HT1080 (cell line): ENCODE measurements at regions not wholly inside any gene's neighbourhood (a gene's known extent, or its start where the extent isn't known, plus 50 kb on each side); places are given as distances from the start of the nearest gene placed in this dataset.
"Not testable (repeated sequence)": the region's sequence is repeated elsewhere in the genome, so short reads cannot be mapped to it uniquely, and the experiment has no call there.

ENCODE experiments used
- DNase-seq: peaks from one replicate; pipeline ENCODE4 v3.0.0-alpha.2; 2015; ENCODE audit warnings: low read depth

DNA sequence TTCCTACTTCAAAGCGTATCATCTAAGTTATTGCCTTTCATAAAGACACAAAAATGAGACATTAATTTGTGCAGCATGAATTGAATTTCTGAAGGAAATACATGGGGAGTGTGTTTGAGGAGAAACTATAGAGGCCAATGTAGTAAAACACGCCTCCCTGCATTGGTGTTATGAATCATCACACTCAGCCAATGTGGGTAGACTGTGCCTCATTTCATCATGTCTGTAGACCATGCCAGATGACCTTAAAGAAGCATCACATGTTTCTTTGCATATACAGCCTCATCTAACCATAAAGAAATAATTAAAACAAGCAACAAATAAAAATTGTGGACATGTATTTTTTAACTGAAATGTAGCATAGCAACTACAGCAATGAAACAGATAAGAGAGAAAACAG, 486.0 kb upstream of the ADAMTS9 start:
- peak; percentile 8 for DNase-seq

DNA sequence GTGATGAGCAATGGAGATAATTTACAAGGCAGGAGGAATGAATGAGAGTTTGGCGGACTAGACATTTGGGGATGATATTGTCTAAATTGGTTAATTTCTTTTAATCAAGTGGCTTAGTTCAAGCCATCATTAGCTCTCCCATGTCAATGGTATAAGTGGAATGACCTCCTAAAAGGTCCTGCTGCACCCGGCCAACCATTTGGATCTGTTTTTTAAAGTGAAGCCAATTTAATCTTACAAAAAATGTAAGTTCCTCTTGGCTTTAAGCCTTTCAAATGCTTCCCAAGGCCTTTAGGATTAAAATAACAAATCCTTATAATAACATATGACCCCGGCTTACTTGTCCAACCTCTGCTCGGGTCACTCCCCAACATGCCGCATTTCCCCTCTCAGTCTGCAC, 484.4 kb upstream of the ADAMTS9 start:
- no peak for DNase-seq

DNA sequence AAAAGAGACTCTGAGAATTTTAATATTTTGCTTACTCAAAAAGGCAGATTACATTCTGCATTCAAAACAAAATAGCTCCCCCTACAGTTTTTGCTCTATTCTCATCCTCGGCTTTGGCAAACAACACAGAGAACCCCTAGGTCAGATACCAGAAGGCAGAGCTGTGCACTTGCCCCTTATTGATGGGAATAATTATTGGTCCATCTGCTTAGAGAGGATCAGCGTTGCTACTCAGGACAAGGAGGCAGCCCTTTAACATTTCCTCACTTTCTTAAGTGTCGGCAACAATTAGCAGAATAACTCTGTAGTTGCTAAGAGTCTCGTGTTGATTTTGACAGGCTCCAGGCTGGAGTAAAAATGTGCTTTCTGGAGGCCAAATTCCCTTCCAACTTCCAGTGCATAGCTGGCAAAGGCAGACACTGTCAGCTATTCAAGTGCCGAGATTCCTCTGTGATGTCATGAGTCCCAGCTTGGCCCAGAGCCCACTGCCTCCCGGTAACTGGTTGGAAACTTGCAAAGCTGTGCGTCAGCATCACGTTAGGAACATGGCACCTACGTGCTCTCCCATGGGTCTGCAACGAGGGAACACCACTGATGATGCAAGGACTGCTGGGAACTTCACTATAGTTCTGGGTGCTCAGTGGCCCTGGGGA, 482.7 kb upstream of the ADAMTS9 start:
- peak; percentile 32 for DNase-seq

DNA sequence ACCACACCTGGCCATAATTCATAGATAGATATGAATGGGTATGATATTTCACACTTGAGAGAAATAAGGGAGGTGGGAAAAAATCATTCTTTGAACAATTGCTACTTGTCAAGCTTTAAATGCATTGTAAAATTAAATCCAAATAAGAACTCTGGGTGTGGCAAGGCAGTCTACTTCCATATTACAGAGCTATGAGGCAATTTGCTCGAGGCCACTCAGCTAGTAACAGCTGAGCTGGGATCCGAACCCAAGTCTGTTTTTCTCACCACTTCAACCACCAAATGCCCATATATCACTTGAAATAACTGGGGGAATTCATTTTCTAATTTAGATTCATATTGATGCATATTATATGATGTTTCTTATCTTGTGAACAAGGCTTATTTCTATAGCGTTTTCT, 482.2 kb upstream of the ADAMTS9 start:
- DNase-seq, result no peak

DNA sequence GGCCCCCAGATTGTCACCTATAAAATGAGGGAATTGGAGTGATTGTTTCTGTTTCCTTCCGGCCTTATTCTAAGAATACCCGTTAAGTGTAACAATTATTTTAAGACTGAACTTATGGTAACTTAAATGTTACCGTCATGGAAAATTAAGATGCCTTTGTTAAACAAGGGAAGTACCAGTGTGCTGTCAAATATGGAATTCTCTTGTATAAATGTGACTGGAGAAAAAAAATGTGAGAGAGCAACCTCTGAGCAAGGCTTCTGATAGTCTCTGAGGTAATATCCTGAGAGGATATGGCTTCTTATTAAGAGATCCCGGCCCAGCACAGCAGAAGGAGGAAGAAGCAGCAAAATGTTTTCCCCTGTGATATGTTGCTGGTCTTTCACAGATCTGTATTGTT, 480.7 kb upstream of the ADAMTS9 start:
- DNase-seq, result no peak

DNA sequence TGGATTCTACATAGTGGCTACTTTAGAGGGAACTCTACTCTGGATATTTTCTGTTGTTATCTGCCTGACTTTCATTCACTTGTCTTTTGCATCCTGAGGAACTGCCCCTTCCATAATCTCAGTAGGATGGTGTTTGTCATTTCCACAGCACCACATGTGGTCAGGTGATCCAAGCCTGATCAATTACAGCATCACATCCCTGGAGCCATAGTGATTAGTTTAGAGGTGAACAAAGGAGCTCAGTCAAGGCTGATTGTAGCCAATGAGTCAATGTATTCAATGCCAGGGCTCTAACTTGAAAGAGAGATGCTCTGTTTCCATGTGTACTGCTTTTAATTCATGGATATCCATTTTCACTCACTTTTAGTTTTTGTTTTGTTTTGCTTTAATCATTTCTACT, 478.7 kb upstream of the ADAMTS9 start:
- no peak for DNase-seq

DNA sequence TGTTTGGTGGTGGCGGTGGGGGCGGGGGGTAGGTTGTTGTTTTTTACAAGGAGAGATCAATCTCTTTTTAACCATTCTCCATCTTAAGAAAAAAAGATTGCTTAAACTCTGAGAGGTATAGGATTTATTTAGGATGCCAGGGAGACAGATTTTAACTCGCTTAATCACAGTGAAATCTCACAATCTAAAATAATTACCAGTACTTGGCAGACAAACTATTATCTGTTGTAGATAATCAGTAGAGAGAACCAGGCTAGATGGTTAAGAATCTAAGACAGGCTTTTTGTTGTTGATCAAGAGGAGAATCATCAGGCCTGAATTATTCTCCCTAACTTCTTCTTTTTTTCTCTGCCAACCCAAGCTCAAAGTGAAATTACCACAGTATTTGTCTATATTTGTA, 470.2 kb upstream of the ADAMTS9 start:
- DNase-seq, result no peak

DNA sequence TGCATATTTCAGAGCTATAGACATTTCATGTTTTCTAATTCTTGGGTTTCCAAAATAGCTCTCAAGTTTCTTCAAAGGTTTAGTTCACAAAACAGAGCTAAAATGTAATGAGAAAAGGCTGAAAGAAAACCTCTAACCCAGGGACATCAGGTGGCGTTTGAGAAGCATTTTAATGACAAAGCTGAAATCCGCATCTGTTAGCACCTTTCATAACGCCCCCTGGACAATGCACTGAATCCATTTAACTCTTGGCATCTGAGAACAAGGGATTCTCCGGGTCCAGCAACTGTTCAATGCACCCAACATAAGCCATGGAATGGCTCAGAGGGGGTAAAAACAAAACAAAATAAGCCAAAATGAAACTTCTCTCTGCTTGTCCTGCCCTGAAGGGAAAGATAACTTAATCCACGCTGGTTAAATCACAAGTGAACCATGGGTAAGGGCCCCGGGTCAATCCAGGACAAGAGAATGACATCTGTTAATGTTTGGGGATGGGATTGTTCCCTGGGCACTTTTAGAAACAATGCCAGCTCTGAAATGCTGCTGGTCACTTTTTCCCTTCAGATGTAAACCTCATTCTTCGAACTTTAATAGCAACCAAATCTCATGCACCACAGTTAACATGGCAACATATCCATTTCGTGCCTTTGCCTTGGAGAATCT, 466.2 kb upstream of the ADAMTS9 start:
- no peak for DNase-seq

DNA sequence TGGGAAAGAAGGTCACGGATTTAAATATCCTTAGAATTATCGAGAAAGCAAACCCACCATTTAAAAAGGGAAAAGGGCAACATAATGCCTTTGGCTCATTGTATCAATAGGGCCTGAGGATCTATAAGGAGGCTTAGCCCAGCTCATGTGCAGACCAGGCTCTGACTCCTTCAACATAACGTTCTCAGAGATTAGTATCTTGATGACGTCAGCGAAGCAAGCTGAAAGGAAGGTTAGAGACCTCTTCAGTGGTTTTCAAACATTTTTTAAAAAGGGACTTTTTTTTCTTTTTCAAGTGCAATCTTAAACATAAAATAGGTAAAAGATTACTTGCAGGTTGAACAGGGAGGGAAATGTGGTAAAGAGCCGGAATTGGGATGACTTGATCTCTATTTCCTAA, 463.9 kb upstream of the ADAMTS9 start:
- DNase-seq, result no peak

DNA sequence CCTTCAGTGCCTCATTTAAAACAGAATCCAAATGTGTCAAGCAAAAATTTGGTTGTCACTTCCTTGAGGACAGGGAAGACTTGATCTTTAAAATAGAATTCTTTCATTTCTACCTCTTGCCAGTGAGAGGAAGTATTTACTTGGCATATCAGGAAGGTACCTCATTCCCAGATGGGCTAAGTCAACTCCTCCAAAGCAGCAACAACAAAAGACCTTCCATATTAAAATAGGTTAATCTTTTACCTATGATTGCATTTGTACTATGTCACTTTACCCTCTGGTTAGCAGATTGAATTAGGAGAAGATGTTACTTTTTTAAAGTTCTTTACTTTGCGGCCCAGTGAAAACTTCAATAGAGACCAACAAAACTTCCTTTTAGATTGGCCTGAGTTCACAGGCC, 462.1 kb upstream of the ADAMTS9 start:
- DNase-seq, result no peak

DNA sequence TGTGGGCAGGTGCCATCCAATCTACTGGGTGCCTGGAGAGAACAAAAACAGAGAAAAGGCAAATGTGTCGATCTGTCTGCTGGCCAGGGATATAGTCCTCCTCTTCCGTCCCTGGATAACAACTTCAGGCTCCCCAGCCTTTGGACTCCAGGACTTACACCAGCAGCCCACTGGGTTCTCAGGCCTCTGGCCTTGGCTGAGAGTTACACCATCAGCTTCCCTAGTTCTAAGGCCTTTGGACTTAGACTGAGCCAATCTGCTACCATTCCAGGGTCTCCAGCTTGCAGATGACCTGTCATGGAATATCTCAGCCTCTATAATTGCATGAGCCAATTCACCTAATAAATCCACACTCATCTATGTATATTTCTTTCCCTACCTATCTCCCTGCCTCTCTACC, 460.9 kb upstream of the ADAMTS9 start:
- no peak for DNase-seq

DNA sequence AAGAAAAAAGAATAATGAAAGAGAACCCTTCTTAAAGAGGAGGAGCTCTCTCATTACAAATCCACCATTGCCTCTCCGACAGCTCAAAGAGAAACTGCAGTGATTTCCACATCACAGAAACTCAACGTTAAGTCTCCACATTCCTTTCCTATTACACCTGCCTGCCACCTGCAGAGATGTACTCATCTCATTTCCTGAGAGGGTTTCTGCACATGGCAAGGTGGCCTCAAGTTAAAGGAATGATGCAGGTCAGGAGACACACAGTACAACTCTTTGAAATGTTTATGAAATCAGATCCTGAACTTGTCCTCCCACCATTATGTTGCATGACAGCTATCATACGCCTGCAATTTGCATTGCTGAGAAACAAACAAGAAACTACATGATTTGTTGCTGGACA, 458.4 kb upstream of the ADAMTS9 start:
- DNase-seq, result peak; percentile 77

DNA sequence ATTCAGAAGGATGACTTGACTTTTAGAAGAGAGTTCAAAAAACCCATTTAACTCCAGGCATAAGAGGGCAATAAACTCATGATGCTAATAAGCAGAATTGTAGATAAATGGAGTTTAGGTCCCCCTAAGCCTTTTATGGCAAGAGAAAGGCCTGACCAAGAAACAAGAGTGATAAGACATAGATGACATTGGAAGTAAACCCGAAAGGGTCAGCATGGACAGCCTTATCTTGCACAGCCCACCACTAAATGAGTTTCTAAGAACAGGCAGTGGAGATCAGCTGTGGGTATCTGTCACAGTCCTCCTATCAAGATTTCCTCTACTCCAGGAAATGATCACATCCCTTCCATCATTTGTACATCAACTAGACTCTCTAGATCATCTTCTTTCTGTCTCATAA, 457.9 kb upstream of the ADAMTS9 start:
- DNase-seq, result no peak

DNA sequence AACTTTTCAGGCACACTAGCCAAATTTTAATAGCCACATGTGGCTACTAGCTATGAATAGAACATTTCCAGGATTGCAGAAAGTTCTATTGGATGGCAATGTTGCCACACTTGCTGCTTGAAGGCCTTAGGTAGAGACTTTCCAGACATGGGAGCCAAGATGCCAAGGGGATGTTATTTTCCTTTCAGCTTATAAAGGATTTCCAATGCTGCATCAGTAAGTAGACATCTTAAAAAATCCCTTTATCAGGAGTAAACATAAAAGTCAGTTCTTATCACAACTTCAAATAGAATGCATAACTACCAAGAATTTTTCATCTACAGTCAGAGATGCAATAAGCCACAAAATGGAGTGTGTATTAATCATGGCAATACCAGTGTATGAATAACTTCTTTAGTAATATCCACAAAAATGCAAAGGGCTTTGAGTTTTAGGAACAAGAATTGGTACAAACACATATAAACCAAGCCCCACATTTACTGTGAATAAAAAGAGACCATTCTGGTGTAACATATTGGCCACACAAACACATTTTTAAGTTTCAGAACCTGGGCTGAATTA, 457.1 kb upstream of the ADAMTS9 start:
- DNase-seq, result no peak

DNA sequence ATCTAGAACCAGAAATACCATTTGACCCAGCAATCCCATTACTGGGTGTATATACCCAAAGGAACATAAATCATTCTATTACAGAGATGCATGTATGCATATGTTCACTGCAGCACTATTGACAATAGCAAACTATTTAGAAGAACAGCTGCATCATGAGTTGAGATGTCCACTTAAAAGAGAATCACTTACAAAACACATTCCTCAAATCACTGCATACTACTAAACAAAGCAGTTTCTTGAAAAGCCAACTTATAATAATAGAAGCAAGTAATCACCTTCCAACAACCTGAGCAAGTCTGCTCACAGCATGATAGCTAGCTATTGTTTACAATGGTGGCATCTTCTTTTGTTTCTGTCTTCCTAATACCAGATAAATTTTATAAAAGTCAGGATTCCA, 454.7 kb upstream of the ADAMTS9 start:
- DNase-seq, result no peak

DNA sequence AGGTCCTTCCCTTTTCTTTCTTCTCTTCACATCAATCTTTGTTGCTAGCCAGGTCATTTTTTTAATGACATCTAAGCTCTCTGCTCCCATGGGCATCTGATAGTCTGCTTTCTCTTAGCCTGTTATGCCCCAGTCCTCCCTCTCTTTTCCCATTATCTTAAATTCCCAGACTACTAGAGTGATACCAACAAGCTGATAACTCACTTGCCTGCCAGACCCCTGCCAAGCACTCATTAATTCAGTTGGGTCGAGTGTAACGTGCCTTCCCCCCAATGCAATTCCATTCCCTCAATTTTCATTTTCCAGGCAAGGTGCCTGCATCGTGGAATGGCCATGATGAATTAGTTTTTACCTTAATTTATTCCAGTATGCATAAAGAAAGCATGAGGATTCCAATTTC, 450.8 kb upstream of the ADAMTS9 start:
- no peak for DNase-seq

DNA sequence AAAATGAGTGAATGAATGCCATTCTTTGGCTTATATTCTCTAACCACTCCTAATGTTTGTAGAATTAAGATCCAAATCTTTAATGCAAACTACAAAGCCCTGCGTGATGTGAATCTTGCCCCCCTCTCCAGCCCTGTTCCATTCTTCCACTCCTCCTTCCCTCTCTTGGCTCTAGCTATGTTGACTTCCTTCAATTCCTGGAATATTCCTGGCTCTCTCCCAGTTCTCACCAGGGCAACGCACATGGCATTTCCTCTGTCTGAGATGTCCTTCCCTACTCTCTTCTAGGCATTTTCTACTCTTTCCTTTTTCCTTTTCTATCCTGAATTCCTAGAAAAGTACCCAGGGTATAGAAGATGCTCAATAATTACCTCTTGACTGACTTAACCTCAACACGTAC, 446.0 kb upstream of the ADAMTS9 start:
- peak; percentile 17 for DNase-seq

DNA sequence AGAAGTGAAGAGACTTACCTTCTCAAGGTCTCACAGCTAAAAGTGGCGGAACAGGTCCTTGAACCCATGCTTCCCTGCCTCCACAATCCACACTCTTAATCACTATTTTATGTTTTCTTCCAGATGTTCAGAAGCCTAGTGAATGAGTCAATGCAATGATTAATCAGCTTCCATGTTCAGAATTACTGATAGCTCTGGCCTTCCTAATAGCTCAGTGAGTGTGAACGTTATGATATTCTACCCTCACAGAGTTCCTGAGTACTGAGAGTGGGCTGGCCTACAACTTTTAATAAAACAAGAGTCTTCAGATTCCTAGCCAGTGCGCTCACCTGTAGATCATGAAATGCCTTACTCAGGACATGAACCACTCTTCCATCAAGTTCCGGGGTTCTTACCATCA, 443.0 kb upstream of the ADAMTS9 start:
- peak; percentile 6 for DNase-seq

DNA sequence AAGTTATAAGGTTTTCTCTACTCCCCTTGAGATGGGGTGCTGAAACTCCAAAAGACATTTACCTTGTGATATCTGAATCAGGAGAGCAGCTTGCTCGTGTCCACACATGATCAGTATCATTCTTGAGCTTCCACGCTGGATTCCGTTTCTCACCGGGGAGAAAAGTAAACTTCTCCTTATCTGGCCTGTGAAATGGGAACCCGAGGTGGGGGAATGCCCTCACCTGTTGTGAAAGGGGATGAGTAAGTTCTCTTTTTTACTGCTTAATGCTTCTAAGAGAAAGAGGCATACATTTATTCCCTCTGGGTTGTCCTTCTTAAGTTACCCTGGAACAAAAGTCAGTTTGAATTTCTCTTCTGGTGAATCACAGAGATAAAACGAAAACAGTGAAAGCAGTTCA, 440.5 kb upstream of the ADAMTS9 start:
- no peak for DNase-seq

DNA sequence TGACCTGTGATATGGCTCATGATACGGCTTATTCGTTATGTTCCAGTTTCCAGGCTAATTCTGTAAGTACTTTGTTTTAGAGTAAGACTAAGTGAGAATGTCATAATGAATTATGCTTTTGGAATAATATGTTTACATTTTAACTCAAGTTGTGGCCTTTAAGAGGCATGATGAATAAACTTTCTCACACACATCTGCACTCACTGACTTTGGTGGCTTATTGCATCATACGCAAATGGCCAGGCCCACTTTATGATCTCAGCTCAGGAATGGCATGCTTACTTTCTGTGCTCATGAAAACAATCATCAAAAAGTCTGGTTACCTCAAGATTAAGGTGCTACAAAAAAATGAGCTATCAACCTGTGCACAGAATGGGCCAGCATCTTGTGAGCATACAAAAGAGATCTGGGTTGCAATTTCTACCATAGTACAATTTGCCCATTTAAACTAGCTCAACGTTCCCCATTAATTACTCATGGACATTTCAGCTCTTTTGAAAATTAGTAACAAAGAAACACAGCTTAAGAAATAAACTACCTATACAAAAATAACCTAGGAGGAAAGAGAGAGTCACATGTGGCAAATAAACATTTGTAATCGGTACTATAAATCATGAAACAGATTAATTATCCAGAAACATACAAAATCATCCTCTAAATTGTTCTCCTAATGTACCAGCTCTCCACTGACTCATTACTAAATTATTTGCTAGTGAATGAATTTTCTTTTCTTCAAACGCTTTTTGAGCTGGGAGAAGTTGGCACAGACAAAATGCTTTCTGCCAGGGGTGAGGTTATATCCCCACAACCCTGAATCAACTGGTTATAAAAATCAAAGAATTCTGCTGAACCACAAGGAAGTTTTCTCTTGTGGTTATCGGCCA, 439.0 kb upstream of the ADAMTS9 start:
- peak; percentile 72 for DNase-seq

DNA sequence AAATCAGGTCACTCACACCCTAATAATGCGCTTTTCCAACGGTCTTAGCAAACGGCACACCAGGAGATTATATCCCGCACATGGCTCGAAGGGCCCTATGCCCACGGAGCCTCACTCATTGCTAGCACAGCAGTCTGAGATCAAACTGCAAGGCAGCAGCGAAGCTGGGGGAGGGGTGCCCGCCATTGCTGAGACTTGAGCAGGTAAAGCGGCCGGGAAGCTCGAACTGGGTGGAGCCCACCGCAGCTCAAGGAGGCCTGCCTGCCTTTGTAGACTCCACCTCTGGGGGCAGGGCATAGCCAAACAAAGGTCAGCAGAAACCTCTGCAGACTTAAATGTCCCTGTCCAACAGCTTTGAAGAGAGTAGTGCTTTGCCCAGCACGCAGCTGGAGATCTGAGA, 432.4 kb upstream of the ADAMTS9 start:
- DNase-seq, result not testable (repeated sequence)

DNA sequence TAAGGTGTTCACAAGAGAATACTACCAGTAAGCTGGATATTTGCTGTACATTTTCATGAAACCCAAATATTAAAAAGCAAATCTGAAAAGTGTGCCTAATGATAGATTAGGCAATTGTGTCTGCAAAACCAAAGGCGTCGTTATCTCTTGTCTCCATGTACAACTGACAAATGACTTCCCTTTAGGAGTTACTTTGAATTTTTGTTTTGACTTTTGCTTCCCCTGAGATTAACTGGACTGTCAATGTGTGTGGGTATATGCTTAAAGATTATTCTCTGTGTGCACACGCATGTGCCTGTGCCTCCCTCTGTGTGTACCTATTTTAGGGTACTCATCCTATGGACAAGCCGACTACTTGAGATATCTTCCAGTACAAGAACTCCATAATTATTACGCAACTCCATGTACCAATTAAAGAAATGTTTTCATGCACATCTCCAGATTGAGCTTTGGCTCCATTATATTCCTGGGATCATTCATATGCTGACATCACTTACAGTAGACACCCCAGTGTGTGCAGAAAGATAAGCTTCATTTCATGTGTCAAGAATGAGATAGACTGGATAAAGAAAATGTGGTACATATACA, 431.2 kb upstream of the ADAMTS9 start:
- DNase-seq, result no peak
